ENCODE measurements at regions not wholly inside any gene's neighbourhood (a gene's known extent, or its start where the extent isn't known, plus 50 kb on each side); places are given as distances from the start of the nearest gene placed in this dataset.

DNA sequence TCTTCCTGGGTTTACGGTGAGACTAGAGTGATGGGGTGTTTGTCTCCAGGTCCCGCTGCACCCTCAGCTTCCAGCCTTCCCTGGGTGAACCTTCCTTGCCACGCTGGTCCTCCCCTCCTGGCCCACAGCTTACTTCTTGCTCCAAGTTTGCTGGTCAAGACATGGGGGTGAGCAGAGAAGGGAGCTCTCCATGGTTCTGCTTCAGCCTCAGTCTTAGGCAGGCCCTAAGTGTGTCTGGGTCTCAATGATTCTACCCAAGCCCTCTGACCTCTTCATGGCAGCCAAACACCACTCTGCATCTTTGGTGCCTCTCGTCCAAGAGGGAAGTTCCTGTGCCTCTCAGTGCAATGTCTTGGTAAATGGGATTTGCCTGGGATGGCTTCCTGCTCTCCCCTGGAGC, 356.5 kb upstream of the KLF6 start:
- Mint-ChIP-seq H3K9me3 (peaks cover 31% of the 10 kb centered on the region), H3K27ac (peak overlapping the region; percentile 34), H3K4me3 (no peak overlapping the region), H3K4me1 (peaks cover 2% of the 10 kb centered on the region), H3K27me3 (peaks cover 20% of the 10 kb centered on the region), H3K36me3 (peaks cover 6% of the 10 kb centered on the region)
- peak; percentile 33 for DNase-seq
- CTCF ChIA-PET = no interaction called here

- CTCF ChIA-PET = no interaction called here
- no peak overlapping the region for H3K4me3 Mint-ChIP-seq
- H3K36me3 Mint-ChIP-seq = peaks cover 5% of the 10 kb centered on the region
- H3K9me3 Mint-ChIP-seq = peaks cover 32% of the 10 kb centered on the region
- peaks cover 11% of the 10 kb centered on the region for H3K27me3 Mint-ChIP-seq
- H3K4me1 Mint-ChIP-seq = peaks cover 22% of the 10 kb centered on the region
- DNase-seq = no peak
- no peak overlapping the region for H3K27ac Mint-ChIP-seq
Measured at GRCh38 chr10:4138146-4138721, 353.2 kb upstream of the KLF6 start.

DNA sequence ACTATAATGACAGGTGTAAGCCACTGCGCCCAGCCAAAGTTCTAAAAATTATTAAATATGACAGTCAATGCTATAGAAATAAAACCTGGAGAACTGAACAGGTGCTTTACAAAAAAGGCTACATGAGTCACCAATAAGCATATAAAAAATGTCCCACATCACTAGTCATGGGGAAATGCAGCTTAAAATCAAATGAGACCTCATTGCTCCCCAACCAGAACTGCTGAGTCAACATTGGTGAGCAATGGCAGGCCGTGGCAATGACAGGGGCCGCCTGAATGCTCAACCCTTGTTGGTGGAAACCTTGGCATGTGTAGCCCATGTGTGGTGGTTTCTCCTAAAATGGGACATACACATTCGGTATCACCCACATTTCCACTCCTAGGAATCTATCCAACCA, 352.3 kb upstream of the KLF6 start:
- Mint-ChIP-seq H3K4me3 (no peak overlapping the region), H3K9me3 (peaks cover 32% of the 10 kb centered on the region), H3K27me3 (peaks cover 11% of the 10 kb centered on the region), H3K4me1 (peaks cover 22% of the 10 kb centered on the region), H3K36me3 (peaks cover 5% of the 10 kb centered on the region), H3K27ac (no peak overlapping the region)
- DNase-seq = no peak
- CTCF ChIA-PET = no interaction called here

- DNase-seq = no peak
- Mint-ChIP-seq H3K36me3 (peaks cover 5% of the 10 kb centered on the region), H3K4me1 (peaks cover 22% of the 10 kb centered on the region), H3K4me3 (no peak overlapping the region), H3K9me3 (peaks cover 23% of the 10 kb centered on the region), H3K27ac (no peak overlapping the region), H3K27me3 (no peaks in the 10 kb centered on the region)
- CTCF ChIA-PET = no interaction called here
Measured at GRCh38 chr10:4136121-4136520, 351.1 kb upstream of the KLF6 start.

GRCh38 chr10:4132216-4132556, 347.2 kb upstream of the KLF6 start:
- H3K36me3 Mint-ChIP-seq = peaks cover 12% of the 10 kb centered on the region
- no peaks in the 10 kb centered on the region for H3K27me3 Mint-ChIP-seq
- peaks cover 36% of the 10 kb centered on the region for H3K4me1 Mint-ChIP-seq
- H3K9me3 Mint-ChIP-seq = peaks cover 16% of the 10 kb centered on the region
- no peak overlapping the region for H3K27ac Mint-ChIP-seq
- DNase-seq = no peak
- H3K4me3 Mint-ChIP-seq = no peak overlapping the region
- CTCF ChIA-PET = no interaction called here

- CTCF ChIA-PET = no interaction called here
- Mint-ChIP-seq H3K4me3 (no peak overlapping the region), H3K9me3 (peaks cover 17% of the 10 kb centered on the region), H3K27ac (no peak overlapping the region), H3K4me1 (peaks cover 35% of the 10 kb centered on the region), H3K36me3 (peaks cover 15% of the 10 kb centered on the region), H3K27me3 (no peaks in the 10 kb centered on the region)
- DNase-seq = peak; percentile 54
Measured at GRCh38 chr10:4131407-4132215, 346.6 kb upstream of the KLF6 start.

DNA sequence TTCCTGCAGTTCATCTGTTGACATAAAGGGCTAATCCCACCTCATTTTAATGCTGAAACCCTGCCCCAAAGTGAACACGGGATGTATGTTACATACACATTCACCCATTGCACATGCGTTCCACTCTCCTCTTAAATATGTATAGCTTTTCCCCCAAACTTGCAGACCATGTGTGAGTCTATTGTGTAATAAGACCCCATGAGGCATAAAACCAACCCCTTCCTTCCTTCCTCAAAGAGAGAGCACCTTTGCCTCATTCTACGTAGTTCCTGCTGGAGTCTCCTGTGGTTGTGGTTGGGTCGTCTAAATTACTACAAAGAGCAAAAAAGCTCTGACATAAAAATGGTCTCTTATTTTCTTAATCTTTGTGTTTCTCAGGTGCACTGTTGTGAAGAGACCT, 345.7 kb upstream of the KLF6 start:
- H3K27ac Mint-ChIP-seq = no peak overlapping the region
- peak; percentile 33 for DNase-seq
- H3K4me1 Mint-ChIP-seq = peaks cover 37% of the 10 kb centered on the region
- CTCF ChIA-PET = interaction anchor here (0.8 kb wide), 1 partner anchor 182 kb away, joined by 5 read pairs; no protein-coding TSS in a partner anchor
- no peak overlapping the region for H3K4me3 Mint-ChIP-seq
- peaks cover 20% of the 10 kb centered on the region for H3K36me3 Mint-ChIP-seq
- no peaks in the 10 kb centered on the region for H3K27me3 Mint-ChIP-seq
- peaks cover 23% of the 10 kb centered on the region for H3K9me3 Mint-ChIP-seq

GRCh38 chr10:4129866-4130477, 345.0 kb upstream of the KLF6 start:
- Mint-ChIP-seq H3K27me3 (no peaks in the 10 kb centered on the region), H3K4me3 (no peak overlapping the region), H3K36me3 (peaks cover 22% of the 10 kb centered on the region), H3K27ac (no peak overlapping the region), H3K4me1 (peaks cover 34% of the 10 kb centered on the region), H3K9me3 (peaks cover 21% of the 10 kb centered on the region)
- CTCF ChIA-PET = interaction anchor here (0.8 kb wide), 1 partner anchor 181 kb away, joined by 5 read pairs; no protein-coding TSS in a partner anchor
- no peak for DNase-seq

DNA sequence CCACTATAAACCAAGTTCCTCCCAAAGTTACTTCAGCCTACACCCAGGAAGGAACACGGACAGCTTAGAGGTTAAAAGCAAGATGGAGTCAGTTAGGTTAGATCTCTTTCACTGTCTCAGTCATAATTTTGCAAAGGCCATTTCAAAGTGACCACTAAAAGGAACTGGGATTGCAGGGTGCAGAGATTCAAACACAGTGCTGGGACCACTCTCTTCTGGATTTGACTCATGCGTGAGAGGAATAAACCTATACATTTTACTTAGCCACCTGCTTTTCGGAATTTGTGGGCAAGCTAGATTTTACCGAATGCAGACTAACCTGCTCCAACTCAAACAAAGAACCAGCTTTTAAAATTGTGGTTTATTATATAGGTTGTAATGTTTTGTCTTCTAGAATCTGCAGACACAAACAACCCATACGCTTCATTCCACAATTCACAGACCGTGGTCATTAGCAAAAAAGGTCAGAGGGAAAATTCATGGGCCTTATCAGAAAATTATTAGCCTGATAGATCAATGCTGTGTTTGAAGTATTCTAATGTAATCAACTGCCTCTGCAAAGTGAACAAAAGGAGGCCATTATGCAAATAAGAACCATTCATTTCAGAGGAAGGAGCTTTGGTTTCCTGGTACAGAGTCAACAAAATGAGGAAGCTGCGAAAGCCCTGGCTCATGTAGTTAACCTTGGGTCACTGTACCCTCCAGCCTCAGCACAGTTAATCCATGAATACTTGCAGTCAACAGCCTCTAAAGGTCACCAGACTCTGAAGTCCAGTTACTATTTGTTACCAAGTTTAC, 342.7 kb upstream of the KLF6 start:
- Mint-ChIP-seq H3K4me3 (no peak overlapping the region), H3K27ac (peak overlapping the region; percentile 47), H3K36me3 (peaks cover 24% of the 10 kb centered on the region), H3K9me3 (peaks cover 27% of the 10 kb centered on the region), H3K4me1 (peaks cover 28% of the 10 kb centered on the region), H3K27me3 (no peaks in the 10 kb centered on the region)
- DNase-seq = peak; percentile 38
- CTCF ChIA-PET = no interaction called here

GRCh38 chr10:4125776-4126175, 340.8 kb upstream of the KLF6 start:
- Mint-ChIP-seq H3K36me3 (peaks cover 24% of the 10 kb centered on the region), H3K4me3 (no peak overlapping the region)
- CTCF ChIA-PET = no interaction called here

GRCh38 chr10:4121502-4122380, 336.7 kb upstream of the KLF6 start:
- peaks cover 16% of the 10 kb centered on the region for H3K9me3 Mint-ChIP-seq

More at GRCh38 chr10:4125776-4126175, 340.8 kb upstream of the KLF6 start:
- DNase-seq = no peak
- Mint-ChIP-seq H3K27me3 (no peaks in the 10 kb centered on the region), H3K9me3 (peaks cover 27% of the 10 kb centered on the region), H3K27ac (no peak overlapping the region), H3K4me1 (peaks cover 36% of the 10 kb centered on the region)

GRCh38 chr10:4120096-4120853, 335.3 kb upstream of the KLF6 start:
- H3K27me3 Mint-ChIP-seq = peaks cover 15% of the 10 kb centered on the region

More at GRCh38 chr10:4121502-4122380, 336.7 kb upstream of the KLF6 start:
- Mint-ChIP-seq H3K4me1 (peaks cover 27% of the 10 kb centered on the region), H3K27ac (no peak overlapping the region), H3K36me3 (peaks cover 13% of the 10 kb centered on the region), H3K4me3 (no peak overlapping the region), H3K27me3 (peaks cover 11% of the 10 kb centered on the region)
- CTCF ChIA-PET = no interaction called here
- DNase-seq = no peak

DNA sequence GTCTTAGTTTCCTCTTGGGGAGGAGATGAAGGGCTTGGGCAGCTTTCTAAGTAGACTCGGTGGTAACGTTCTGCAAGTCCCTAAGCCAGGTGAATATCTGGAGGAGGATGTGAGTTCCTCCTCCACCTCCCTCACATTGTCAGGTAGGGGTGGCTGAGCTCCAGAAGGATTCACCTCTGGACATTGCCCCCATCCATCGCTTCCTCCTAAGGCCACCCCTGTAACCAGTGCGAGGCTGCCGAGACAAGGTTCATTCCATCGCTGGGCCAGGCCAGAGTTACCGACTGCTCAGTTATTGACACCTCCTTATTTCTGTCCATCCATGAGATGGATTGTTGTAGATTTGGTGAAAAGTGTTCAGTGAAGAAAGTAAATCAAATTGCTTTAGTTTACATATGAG, 334.1 kb upstream of the KLF6 start:
- Mint-ChIP-seq H3K36me3 (peaks cover 4% of the 10 kb centered on the region), H3K9me3 (peaks cover 6% of the 10 kb centered on the region), H3K4me3 (no peak overlapping the region), H3K27ac (no peak overlapping the region), H3K27me3 (peaks cover 15% of the 10 kb centered on the region), H3K4me1 (peaks cover 13% of the 10 kb centered on the region)
- CTCF ChIA-PET = no interaction called here
- DNase-seq = no peak

More at GRCh38 chr10:4120096-4120853, 335.3 kb upstream of the KLF6 start:
- CTCF ChIA-PET = no interaction called here
- Mint-ChIP-seq H3K4me1 (peaks cover 16% of the 10 kb centered on the region), H3K36me3 (peaks cover 10% of the 10 kb centered on the region), H3K9me3 (peaks cover 11% of the 10 kb centered on the region), H3K4me3 (no peak overlapping the region), H3K27ac (no peak overlapping the region)
- no peak for DNase-seq
